Stimulated activated naive CD8-positive, alpha-beta T cell treated with anti-CD3 and anti-CD28 coated beads, Interleukin-15, Interleukin-2, amounts not matched to agents 100 ng/mL and 50 ng/mL, for 24 hours (primary cell): ENCODE measurements at regions not wholly inside any gene's neighbourhood (a gene's known extent, or its start where the extent isn't known, plus 50 kb on each side); places are given as distances from the start of the nearest gene placed in this dataset.

Experiments
- H3K27ac Mint-ChIP-seq: one replicate; pipeline ENCODE4 v1.8.0; 2021; ENCODE audit warnings: mild to moderate bottlenecking, mixed read lengths
- H3K27me3 Mint-ChIP-seq: one replicate; pipeline ENCODE4 v1.8.0; 2021; ENCODE audit warnings: mixed read lengths
- H3K36me3 Mint-ChIP-seq: one replicate; pipeline ENCODE4 v1.8.0; 2021; ENCODE audit warnings: low read depth, mixed read lengths
- H3K4me1 Mint-ChIP-seq: one replicate; pipeline ENCODE4 v1.8.0; 2021; ENCODE audit warnings: low read depth, mixed read lengths
- H3K4me3 Mint-ChIP-seq: one replicate; pipeline ENCODE4 v1.8.0; 2021; ENCODE audit warnings: mild to moderate bottlenecking, mixed read lengths
- H3K9me3 Mint-ChIP-seq: one replicate; pipeline ENCODE4 v1.8.0; 2021; ENCODE audit warnings: mixed read lengths

DNA sequence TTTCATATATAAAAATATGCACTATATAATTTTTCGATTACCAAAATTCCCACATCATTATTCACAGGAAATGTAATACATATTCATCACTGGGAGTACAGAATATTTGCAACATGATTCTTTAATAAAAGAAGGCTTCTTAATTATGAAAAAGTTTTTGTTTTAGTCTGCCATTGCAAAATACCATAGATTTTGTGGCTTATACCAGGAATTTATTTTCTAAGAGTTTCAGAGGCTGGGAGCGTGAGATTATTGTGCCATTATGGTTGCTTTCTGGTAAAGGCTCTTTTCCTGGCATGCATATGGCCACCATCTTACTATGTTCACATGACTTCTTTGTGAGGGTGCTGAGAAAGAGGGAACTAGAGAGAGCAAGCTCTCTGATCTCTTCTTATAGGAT is 306.9 kb upstream of the ADGRB3 start:
- Mint-ChIP-seq H3K36me3 (no peaks in the 10 kb centered on the region), H3K4me3 (no peak overlapping the region), H3K27me3 (no peaks in the 10 kb centered on the region), H3K9me3 (no peaks in the 10 kb centered on the region), H3K27ac (no peak overlapping the region), H3K4me1 (no peaks in the 10 kb centered on the region)

DNA sequence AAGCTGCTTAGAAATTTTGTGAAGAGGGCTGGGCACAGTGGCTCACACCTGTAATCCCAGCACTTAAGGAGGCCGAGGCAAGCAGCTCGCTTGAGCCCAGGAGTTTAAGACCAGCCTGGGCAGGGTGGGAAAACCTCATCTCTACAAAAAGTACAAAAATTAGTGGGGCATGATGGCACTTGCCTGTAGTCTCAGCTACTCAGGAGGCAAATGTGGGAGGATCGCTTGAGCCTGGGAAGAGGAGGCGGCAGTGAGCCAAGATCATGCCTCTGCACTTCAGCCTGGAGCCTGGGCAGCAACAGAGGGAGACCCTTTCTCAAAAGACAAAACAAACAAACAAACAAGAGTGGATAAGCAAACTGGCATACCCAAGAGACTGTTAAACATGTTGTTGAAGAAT is 308.3 kb upstream of the ADGRB3 start:
- Mint-ChIP-seq H3K36me3 (no peaks in the 10 kb centered on the region), H3K27ac (no peak overlapping the region), H3K4me1 (no peaks in the 10 kb centered on the region), H3K27me3 (no peaks in the 10 kb centered on the region), H3K9me3 (no peaks in the 10 kb centered on the region), H3K4me3 (no peak overlapping the region)

DNA sequence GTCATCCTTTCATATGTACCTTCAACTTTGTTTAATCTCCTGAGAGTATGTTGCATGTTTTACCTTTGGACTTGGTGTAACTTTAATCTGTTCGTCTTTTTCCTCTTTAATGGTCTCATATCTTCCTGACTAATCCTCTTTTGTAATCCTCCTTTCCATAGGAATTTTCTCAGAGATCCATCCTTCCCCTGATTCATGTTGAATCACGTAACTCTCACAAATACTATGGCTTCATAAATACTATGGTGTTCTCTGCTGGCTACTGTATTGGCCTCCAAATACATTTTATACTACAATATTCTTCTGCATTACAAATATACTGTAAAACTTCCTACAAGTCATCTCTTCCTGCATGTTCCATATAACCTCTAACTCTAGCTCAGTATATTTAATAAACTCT is 317.7 kb upstream of the ADGRB3 start:
- H3K4me3 Mint-ChIP-seq = no peak overlapping the region
- no peak overlapping the region for H3K27ac Mint-ChIP-seq
- H3K36me3 Mint-ChIP-seq = no peaks in the 10 kb centered on the region
- peaks cover 3% of the 10 kb centered on the region for H3K9me3 Mint-ChIP-seq
- no peaks in the 10 kb centered on the region for H3K4me1 Mint-ChIP-seq
- H3K27me3 Mint-ChIP-seq = no peaks in the 10 kb centered on the region

DNA sequence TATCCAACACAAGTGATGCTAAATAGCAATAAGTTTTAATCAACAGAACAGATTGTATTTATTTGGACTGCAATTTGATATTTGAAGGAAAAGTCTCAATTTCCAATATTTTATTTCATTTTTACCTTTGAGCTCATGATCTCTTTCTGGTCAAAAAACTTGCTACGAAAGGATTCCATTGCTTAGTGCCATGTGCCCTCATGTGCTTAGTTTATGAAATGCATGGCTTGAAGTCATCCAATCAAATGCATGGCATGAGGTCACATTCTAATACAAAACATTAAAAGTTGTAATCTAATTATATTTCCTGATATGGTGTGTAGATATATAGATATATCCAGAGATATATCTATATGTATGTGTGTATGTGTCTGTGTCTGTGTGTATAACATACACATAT is 321.2 kb upstream of the ADGRB3 start:
- Mint-ChIP-seq H3K4me1 (no peaks in the 10 kb centered on the region), H3K9me3 (no peaks in the 10 kb centered on the region), H3K4me3 (no peak overlapping the region), H3K27me3 (no peaks in the 10 kb centered on the region), H3K27ac (no peak overlapping the region), H3K36me3 (no peaks in the 10 kb centered on the region)

DNA sequence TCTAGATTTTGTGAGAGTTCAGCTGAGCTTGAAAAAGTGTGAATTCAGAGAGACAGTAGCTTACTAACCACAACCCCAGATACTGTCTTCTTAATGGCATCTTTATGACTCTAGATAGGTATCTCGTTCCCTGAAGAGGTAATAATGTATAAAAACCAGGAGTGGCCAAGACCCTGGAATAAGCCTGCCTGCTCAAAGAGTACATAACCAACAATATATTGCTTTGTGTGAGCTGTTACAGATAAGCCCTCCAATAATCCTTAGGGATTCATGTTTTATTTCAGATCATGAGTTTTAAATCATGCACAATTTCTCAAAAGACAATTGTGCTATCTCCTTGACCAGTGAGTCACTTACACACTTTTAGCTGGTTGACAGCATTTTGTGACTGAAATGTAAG is 327.8 kb upstream of the ADGRB3 start:
- no peak overlapping the region for H3K27ac Mint-ChIP-seq

DNA sequence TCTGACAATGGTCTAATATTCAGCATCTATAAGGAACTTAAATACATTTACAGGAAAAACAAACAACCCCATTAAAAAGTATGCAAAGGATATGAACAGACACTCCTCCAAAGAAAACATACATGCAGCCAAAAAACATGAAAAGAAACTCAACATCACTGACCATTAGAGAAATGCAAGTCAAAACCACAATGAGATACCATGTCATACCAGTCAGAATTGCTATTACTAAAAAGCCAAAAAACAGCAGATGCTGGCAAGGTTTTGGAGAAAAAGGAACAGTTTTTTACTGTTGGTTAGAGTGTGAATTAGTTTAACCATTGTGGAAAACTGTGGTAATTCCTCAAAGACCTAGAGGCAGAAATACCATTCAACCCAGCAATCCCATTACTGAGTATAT is 339.0 kb upstream of the ADGRB3 start:
- Mint-ChIP-seq H3K4me1 (no peaks in the 10 kb centered on the region), H3K27ac (no peak overlapping the region), H3K9me3 (peaks cover 7% of the 10 kb centered on the region), H3K27me3 (no peaks in the 10 kb centered on the region), H3K36me3 (no peaks in the 10 kb centered on the region), H3K4me3 (no peak overlapping the region)

More for the DNA sequence above, 327.8 kb upstream of the ADGRB3 start:
- Mint-ChIP-seq H3K4me1 (no peaks in the 10 kb centered on the region), H3K36me3 (no peaks in the 10 kb centered on the region), H3K9me3 (peaks cover 12% of the 10 kb centered on the region), H3K27me3 (no peaks in the 10 kb centered on the region), H3K4me3 (no peak overlapping the region)

DNA sequence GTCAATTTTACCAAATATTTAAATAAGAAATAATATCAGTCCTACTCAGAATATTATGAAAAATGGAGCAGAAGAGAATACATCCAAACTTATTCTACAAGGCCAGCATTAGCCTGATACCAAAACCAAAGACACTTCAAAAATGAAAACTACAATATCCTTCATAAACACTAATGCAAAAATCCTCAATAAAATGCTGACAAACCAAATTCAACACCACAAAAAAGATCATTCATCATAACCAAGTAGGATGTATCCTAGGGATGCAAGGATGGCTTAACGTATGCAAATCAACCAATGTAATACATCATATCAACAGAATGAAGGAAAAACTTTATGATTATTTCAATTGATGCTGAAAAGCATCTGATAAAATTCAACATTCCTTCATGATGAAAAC is 352.4 kb upstream of the ADGRB3 start:
- Mint-ChIP-seq H3K4me1 (no peaks in the 10 kb centered on the region), H3K9me3 (peaks cover 19% of the 10 kb centered on the region), H3K27ac (no peak overlapping the region), H3K4me3 (no peak overlapping the region), H3K36me3 (no peaks in the 10 kb centered on the region), H3K27me3 (no peaks in the 10 kb centered on the region)

DNA sequence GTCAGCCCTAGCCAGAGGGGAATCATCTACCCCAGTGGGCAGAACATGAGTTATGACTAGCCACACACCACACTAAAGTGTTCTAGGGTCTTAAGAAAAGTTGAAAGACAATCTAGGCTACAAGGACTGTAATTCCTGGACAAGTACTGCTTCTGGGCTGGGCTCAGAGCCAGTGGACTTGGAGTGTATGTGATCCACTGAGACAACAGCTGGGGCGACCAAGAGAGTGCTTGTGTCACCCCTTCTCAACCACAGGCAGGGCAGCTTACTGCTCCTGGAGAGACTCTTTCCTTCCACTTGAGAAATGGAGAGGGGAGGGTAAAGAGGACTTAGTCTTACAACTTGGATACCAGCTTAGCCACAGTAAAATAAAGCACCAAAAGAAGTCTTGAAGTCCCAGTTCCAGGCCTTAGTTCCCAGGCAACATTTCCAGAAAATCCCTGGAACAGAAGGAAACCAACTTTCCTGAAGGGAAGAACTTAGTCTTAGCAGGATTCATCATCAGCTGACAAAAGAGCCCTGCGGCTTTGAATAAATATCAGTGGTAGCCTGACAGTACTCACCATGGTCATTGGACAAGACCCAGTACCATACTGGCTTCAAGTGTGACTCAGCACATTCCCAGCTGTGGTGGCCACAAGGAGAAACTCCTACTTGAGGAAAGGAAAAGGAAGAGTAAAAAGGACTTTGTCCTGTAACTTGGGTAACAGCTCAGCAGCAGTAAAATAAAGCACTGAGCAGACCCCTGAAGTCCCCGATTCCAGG is 355.1 kb upstream of the ADGRB3 start:
- no peaks in the 10 kb centered on the region for H3K36me3 Mint-ChIP-seq
- no peak overlapping the region for H3K4me3 Mint-ChIP-seq
- H3K27ac Mint-ChIP-seq = no peak overlapping the region
- peaks cover 19% of the 10 kb centered on the region for H3K9me3 Mint-ChIP-seq
- no peaks in the 10 kb centered on the region for H3K27me3 Mint-ChIP-seq
- no peaks in the 10 kb centered on the region for H3K4me1 Mint-ChIP-seq

DNA sequence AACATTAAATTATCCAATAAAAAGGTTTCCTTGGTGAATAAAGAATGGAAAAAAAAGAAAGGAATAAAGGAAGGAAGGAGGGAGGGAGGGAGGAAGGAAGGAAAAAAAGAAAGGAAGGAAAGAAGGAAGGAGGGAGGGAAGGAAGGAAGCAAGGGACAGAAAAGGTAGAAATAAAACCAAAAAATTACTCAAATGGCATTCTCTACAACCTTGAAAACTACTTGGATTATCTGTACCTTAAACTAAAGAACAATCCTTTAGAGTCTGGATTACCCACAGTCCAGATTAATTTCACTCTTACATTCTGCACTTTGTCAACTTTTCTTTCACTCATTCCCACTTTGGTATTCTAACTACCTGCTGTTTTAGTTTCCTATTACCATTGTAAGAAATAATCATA is 361.8 kb upstream of the ADGRB3 start:
- H3K4me1 Mint-ChIP-seq = no peaks in the 10 kb centered on the region
- no peak overlapping the region for H3K4me3 Mint-ChIP-seq
- no peak overlapping the region for H3K27ac Mint-ChIP-seq
- no peaks in the 10 kb centered on the region for H3K27me3 Mint-ChIP-seq
- peaks cover 3% of the 10 kb centered on the region for H3K9me3 Mint-ChIP-seq
- H3K36me3 Mint-ChIP-seq = no peaks in the 10 kb centered on the region

DNA sequence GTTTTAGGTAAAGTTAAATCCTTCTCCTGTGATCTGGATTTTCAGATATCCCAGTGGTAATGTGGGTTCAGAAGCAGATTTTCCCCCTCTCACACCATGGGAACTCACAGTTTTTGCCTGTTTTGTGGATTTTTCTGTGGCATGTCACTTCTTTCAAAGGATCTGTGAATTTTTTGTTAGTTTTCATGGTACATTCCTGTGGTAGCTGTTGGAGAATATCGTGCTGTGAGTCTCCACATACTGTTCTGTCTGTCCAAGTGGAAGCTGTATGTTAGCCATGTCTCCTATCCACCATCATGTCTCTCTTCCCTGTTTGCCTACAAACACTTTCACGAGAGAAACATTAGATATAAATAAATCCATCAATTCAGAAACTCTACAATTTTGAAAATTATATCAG is 378.7 kb upstream of the ADGRB3 start:
- Mint-ChIP-seq H3K27me3 (no peaks in the 10 kb centered on the region), H3K27ac (no peak overlapping the region), H3K4me1 (no peaks in the 10 kb centered on the region), H3K36me3 (no peaks in the 10 kb centered on the region), H3K9me3 (peaks cover 26% of the 10 kb centered on the region), H3K4me3 (no peak overlapping the region)

DNA sequence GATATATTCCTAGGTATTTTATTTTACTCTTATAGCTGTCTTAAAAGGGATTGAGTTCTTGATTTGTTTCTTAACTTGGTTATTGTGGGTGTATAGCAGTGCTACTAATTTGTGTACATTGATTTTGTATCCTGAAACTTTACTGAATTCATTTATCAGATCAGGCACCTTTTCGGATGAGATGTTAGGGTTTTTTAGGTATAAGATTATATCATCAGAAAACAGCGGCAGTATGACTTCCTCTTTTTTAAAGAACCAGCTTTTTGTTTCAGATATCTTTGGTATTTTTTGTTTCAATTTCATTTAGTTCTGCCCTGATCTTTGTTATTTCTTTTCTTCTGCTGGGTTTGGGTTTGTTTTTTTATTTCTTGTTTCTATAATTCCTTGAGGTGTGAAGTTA is 382.4 kb upstream of the ADGRB3 start:
- no peaks in the 10 kb centered on the region for H3K36me3 Mint-ChIP-seq
- H3K4me1 Mint-ChIP-seq = no peaks in the 10 kb centered on the region
- H3K27me3 Mint-ChIP-seq = no peaks in the 10 kb centered on the region
- no peak overlapping the region for H3K27ac Mint-ChIP-seq
- no peak overlapping the region for H3K4me3 Mint-ChIP-seq
- H3K9me3 Mint-ChIP-seq = peaks cover 22% of the 10 kb centered on the region

DNA sequence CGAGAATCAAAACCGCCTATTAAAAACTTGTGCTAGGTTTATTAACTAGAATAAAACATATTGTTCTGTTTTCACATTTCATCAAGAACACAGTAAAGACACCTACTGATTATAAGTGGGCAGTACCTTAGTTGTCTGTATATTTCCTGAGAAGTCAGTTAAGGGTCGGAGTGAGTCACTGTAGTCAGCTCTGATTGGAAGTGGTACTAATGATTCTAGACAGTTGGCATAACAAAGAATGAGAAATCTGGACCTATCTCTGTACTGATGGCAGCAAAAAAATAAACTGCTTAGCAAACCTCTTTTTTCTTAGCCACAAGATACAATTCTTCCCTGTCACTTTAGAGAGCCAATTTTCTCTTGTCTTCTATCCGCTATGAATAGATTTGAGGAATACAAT is 387.3 kb upstream of the ADGRB3 start:
- Mint-ChIP-seq H3K4me3 (no peak overlapping the region), H3K27ac (no peak overlapping the region), H3K27me3 (no peaks in the 10 kb centered on the region), H3K9me3 (peaks cover 4% of the 10 kb centered on the region), H3K36me3 (no peaks in the 10 kb centered on the region), H3K4me1 (no peaks in the 10 kb centered on the region)

DNA sequence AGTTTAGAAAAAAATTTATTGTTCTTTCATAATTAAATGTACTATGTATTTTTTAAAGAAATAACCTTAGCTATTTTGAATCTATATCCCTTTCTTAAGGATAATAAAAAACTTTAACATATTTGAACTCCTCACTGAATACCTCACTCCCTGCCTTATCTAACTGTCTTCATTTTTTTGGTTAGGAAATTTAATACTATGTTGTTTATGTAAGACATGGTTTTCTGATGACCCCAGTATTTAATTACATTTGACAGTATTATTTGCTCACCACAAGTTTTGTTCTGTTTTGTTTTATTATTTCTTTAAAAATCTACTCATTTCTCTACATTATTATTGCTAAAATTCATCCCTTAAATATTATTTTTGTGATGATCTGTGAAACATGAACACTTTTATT is 394.4 kb upstream of the ADGRB3 start:
- Mint-ChIP-seq H3K27ac (no peak overlapping the region), H3K4me1 (no peaks in the 10 kb centered on the region), H3K36me3 (no peaks in the 10 kb centered on the region), H3K27me3 (no peaks in the 10 kb centered on the region), H3K9me3 (no peaks in the 10 kb centered on the region), H3K4me3 (no peak overlapping the region)

DNA sequence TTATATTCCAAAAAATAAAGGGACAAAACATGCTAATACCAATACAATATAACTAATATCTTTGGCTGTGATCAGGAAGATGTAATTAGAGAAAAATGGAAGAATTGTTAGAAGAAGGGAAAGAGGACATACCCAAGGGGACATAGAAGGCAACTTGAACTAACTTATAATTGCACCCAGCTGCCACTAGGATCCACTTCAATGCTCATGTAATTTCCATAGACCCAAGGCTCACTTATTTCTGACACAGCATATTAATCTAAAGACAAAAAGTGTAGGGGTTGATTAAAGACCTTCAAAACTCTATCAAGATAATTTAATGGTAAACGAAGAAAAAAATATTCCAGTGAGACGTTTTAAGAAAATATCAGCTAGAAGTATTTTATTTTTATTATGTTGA is 396.0 kb upstream of the ADGRB3 start:
- no peaks in the 10 kb centered on the region for H3K9me3 Mint-ChIP-seq
- no peak overlapping the region for H3K4me3 Mint-ChIP-seq
- no peaks in the 10 kb centered on the region for H3K27me3 Mint-ChIP-seq
- H3K36me3 Mint-ChIP-seq = no peaks in the 10 kb centered on the region
- no peak overlapping the region for H3K27ac Mint-ChIP-seq
- no peaks in the 10 kb centered on the region for H3K4me1 Mint-ChIP-seq

DNA sequence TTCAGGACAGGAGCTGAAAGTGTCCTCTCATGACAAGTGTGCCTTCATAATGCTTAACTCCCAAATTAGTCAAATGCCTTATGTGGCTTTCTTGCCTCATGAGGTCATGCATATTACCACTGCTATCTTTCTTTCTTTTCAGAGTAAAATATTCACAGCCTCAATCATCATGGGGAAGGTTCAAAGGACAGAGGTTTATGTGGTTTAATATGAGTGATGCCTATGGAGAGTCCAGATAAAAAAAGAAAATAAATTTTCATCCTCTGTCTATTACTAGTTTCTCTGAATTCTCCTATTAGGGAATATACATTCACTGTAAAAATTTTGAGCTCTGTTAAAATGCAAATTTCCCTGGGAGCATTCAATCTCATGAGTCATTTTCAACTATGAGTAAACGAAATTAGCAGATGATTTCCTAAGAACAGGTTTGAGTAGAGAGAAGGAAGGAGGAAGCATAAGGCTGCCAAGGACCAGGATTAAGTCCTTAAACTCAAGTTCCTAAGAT is 396.9 kb upstream of the ADGRB3 start:
- no peaks in the 10 kb centered on the region for H3K9me3 Mint-ChIP-seq
- H3K4me1 Mint-ChIP-seq = no peaks in the 10 kb centered on the region
- H3K4me3 Mint-ChIP-seq = no peak overlapping the region
- no peak overlapping the region for H3K27ac Mint-ChIP-seq
- no peaks in the 10 kb centered on the region for H3K36me3 Mint-ChIP-seq
- H3K27me3 Mint-ChIP-seq = no peaks in the 10 kb centered on the region

DNA sequence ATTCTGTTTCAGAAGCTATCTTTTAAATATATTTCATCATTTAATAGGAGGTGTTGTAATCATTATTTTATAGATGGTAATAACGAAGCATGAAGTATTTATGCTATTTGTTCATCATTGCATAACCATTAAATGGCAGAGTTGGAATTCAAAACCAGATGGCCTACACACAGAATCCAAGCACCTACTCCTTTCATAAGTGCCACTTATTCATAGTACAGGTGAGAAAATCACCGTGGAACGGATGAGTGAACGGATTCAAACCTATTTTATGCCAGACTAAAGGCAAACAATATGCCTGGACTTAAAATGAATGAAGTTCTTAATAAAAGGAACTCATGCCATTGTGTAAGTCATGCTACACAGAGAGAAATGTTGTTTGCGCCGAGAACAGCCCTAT is 397.9 kb upstream of the ADGRB3 start:
- no peaks in the 10 kb centered on the region for H3K36me3 Mint-ChIP-seq
- H3K27ac Mint-ChIP-seq = no peak overlapping the region

More for the DNA sequence above, 397.9 kb upstream of the ADGRB3 start:
- Mint-ChIP-seq H3K4me3 (no peak overlapping the region), H3K4me1 (no peaks in the 10 kb centered on the region), H3K27me3 (no peaks in the 10 kb centered on the region), H3K9me3 (no peaks in the 10 kb centered on the region)
